PC-3 (cell line): ENCODE measurements at regions not wholly inside any gene's neighbourhood (a gene's known extent, or its start where the extent isn't known, plus 50 kb on each side); places are given as distances from the start of the nearest gene placed in this dataset.

Source experiments
- ATAC-seq: fragments of 200-7000 bp; cut with Tn5 transposase; 2 replicates; pipeline ENCODE4 v1.9.1; 2020; ENCODE audit warnings: mild to moderate bottlenecking, moderate library complexity
- BruUV-seq: library from RNA; stranded (reverse); fragments of 400-500 nt; replicated peaks from 2 replicates; lab custom pipeline; 2021; lab: Mats Ljungman, UMichigan
- CTCF ChIA-PET: fragments of 300-600 bp; sonication (Branson Sonifier 250); formaldehyde crosslinking; loops from one replicate; lab custom pipeline; 2022; ENCODE audit warnings: antibody characterized with exemption; lab: Charles Lee
- POLR2A ChIA-PET: fragments of 300-600 bp; sonication (Branson Sonifier 250); formaldehyde crosslinking; loops from one replicate; lab custom pipeline; 2022; ENCODE audit warnings: antibody characterized with exemption; ENCODE audit not compliant: unreplicated experiment; lab: Charles Lee
- DNase-seq: peaks from one replicate; pipeline ENCODE4 v3.0.0-alpha.2; 2015
- H2AFZ ChIP-seq: fragments of 300-600 bp; sonication (generic); 2 replicates; pipeline ENCODE4 v1.6.0; 2016; ENCODE audit warnings: antibody characterized with exemption, low read length
- H3F3A ChIP-seq: fragments of 300-600 bp; sonication (generic); one replicate; pipeline ENCODE4 v1.6.0; 2017; ENCODE audit warnings: antibody characterized with exemption, low read length, control low read depth, mild to moderate bottlenecking; ENCODE audit not compliant: unreplicated experiment
- H3K27ac ChIP-seq: fragments of 300-600 bp; sonication (generic); 2 replicates; pipeline ENCODE4 v1.5.1; 2016; ENCODE audit warnings: mild to moderate bottlenecking, low read length
- H3K27me3 ChIP-seq: fragments of 300-600 bp; sonication (generic); 2 replicates; pipeline ENCODE4 v1.6.1; 2016; ENCODE audit warnings: low read length, mixed read lengths
- H3K36me3 ChIP-seq: fragments of 300-600 bp; sonication (generic); 2 replicates; pipeline ENCODE4 v1.6.1; 2016; ENCODE audit warnings: low read depth, mixed run types, low read length, mixed read lengths
- H3K4me1 ChIP-seq: fragments of 300-600 bp; sonication (generic); 2 replicates; pipeline ENCODE4 v1.5.1; 2016; ENCODE audit warnings: low read length; ENCODE audit not compliant: insufficient read depth
- H3K4me2 ChIP-seq: fragments of 300-600 bp; sonication (generic); 2 replicates; pipeline ENCODE4 v1.6.0; 2016; ENCODE audit warnings: low read length
- H3K4me3 ChIP-seq: fragments of 300-600 bp; sonication (generic); 2 replicates; pipeline ENCODE4 v1.5.1; 2016; ENCODE audit warnings: mild to moderate bottlenecking, low read length, mixed read lengths
- H3K79me2 ChIP-seq: fragments of 300-600 bp; sonication (generic); 2 replicates; pipeline ENCODE4 v1.6.1; 2017; ENCODE audit warnings: low read length, mixed read lengths
- H3K9ac ChIP-seq: fragments of 300-600 bp; sonication (generic); 2 replicates; pipeline ENCODE4 v1.6.0; 2016; ENCODE audit warnings: mild to moderate bottlenecking, low read length
- H3K9me2 ChIP-seq: fragments of 300-600 bp; sonication (generic); replicated peaks from 2 replicates; pipeline ENCODE4 v1.6.1; 2016; ENCODE audit warnings: mixed run types, low read length, mixed read lengths
- H3K9me3 ChIP-seq: fragments of 300-600 bp; sonication (generic); 2 replicates; pipeline ENCODE4 v1.6.1; 2016; ENCODE audit warnings: low read length, mixed read lengths
- H4K20me1 ChIP-seq: fragments of 300-600 bp; sonication (generic); 2 replicates; pipeline ENCODE4 v1.6.1; 2016; ENCODE audit warnings: low read length, mixed read lengths
- EZH2 ChIP-seq: fragments of 300-600 bp; sonication (generic); IDR thresholded peaks from one replicate; pipeline ENCODE4 v1.6.1; 2017; ENCODE audit warnings: antibody characterized with exemption, mild to moderate bottlenecking, low read length; ENCODE audit not compliant: unreplicated experiment
- EZH2phosphoT487 ChIP-seq: fragments of 300-600 bp; sonication (generic); IDR thresholded peaks from 2 replicates; pipeline ENCODE4 v1.6.1; 2018; ENCODE audit warnings: mild to moderate bottlenecking, antibody characterized with exemption, low read length, borderline replicate concordance
- intact Hi-C: fragments of 100-400 bp; cut with micrococcal nuclease; formaldehyde crosslinking; loops from 2 replicates; pipeline ENCODE4 v1.9.0; 2023
- TF ChIP-seq, protein P1 (sequence below): fragments of 300-600 bp; sonication (generic); conservative IDR thresholded peaks from 2 replicates; pipeline ENCODE4 v1.5.1; 2017; ENCODE audit warnings: antibody characterized with exemption, low read depth, mild to moderate bottlenecking, low read length

DNA sequence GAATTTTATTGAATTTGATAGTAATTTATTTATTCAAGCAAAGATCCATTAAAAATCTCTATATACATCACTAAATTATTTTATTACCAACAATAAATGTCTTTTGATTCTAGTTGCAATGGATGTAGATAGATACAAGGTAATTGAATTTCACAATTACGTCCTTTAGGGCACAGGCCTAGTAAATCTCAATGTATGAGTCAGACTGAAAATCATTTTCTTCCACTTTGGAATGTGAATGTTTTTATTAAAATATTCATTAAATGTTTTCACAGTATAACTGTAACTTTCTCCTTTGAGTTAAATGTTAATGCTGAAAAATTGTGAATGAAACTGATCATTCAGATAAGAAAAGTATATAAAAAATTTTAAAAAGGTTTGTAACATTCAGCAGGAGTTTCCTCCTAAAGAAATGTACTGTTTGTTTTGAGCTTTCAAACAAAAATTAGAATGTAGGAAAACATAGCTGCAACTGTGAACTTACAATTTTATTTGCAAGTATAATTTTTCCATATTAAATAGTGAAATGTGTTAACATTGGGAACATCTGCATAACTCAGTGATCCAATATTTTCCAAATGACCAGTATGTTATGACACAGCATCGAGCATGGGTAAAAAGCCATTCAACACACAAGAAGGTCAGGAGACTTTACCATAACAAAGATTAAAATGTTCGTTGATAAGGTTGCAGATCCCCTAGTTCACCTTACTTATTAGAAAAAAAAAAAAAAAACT, 663.7 kb downstream of the METTL4 start:
- H3K27ac ChIP-seq, result no peak overlapping the region
- no peaks in the 10 kb centered on the region for H3K9me3 ChIP-seq
- H3K4me1 ChIP-seq, result no peaks in the 10 kb centered on the region; the same call in 1 of the 2 replicates
- no peak overlapping the region for H2AFZ ChIP-seq
- DNase-seq (no peak), ATAC-seq (no peak)
- no peak overlapping the region for H3K4me2 ChIP-seq
- no peaks in the 10 kb centered on the region for H3F3A ChIP-seq
- no peaks in the 10 kb centered on the region for H3K36me3 ChIP-seq
- no peak overlapping the region for H3K9ac ChIP-seq
- H3K27me3 ChIP-seq, result no peaks in the 10 kb centered on the region
- BruUV-seq, result no TSS peak
- ChIA-PET POLR2A (no interaction called here), CTCF (no interaction called here)
- H4K20me1 ChIP-seq, result no peaks in the 10 kb centered on the region
- no peaks in the 10 kb centered on the region for H3K79me2 ChIP-seq
- no peak overlapping the region for H3K4me3 ChIP-seq
- no peak for TF ChIP-seq EZH2phosphoT487
- TF ChIP-seq, protein P1, sequence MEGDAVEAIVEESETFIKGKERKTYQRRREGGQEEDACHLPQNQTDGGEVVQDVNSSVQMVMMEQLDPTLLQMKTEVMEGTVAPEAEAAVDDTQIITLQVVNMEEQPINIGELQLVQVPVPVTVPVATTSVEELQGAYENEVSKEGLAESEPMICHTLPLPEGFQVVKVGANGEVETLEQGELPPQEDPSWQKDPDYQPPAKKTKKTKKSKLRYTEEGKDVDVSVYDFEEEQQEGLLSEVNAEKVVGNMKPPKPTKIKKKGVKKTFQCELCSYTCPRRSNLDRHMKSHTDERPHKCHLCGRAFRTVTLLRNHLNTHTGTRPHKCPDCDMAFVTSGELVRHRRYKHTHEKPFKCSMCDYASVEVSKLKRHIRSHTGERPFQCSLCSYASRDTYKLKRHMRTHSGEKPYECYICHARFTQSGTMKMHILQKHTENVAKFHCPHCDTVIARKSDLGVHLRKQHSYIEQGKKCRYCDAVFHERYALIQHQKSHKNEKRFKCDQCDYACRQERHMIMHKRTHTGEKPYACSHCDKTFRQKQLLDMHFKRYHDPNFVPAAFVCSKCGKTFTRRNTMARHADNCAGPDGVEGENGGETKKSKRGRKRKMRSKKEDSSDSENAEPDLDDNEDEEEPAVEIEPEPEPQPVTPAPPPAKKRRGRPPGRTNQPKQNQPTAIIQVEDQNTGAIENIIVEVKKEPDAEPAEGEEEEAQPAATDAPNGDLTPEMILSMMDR, result no peak
- TF ChIP-seq EZH2, result no peak
- no peaks in the 10 kb centered on the region for H3K9me2 ChIP-seq
- intact Hi-C loops, result no loop called here

DNA sequence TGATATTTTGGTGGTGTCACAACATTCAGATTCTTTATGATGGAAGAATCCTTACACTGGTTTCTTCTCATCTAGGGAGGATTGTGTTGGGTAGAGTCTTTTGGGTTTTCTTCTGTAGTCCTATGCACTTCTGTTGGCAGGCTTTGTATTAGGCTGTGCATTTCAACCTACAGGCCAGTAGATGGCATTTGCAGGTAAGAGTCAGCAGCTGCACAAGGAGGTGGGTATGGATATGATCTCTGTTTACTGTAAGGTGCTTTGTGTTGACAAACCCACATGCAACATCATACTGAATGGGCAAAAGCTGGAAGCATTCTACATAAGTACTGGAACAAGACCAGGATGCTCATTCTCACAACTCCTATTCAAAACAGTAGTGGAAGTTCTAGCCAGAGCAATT, 656.8 kb downstream of the METTL4 start:
- CTCF ChIA-PET, result no interaction called here
- Histone ChIP-seq H3K27me3 (no peaks in the 10 kb centered on the region), H3F3A (no peaks in the 10 kb centered on the region), H2AFZ (no peak overlapping the region), H3K4me2 (no peak overlapping the region), H3K79me2 (no peaks in the 10 kb centered on the region), H3K27ac (no peak overlapping the region), H3K4me1 (no peaks in the 10 kb centered on the region), H3K9me3 (0 out of 2 replicates have a peak, but pooled peaks cover 4% of the 10 kb centered on the region), H3K4me3 (no peak overlapping the region), H3K9me2 (no peaks in the 10 kb centered on the region), H3K36me3 (no peaks in the 10 kb centered on the region), H3K9ac (no peak overlapping the region), H4K20me1 (no peaks in the 10 kb centered on the region)
- intact Hi-C loops, result loop anchor here (1.0 to 10.0 kb wide), 3 partner anchors 170 to 632 kb away; no protein-coding TSS in a partner anchor
- ATAC-seq, result peak; percentile 81
- no TSS peak for BruUV-seq
- POLR2A ChIA-PET, result no interaction called here
- TF ChIP-seq, protein P1, result peak; percentile 76
- TF ChIP-seq EZH2, result no peak
- TF ChIP-seq EZH2phosphoT487, result no peak
- DNase-seq, result peak; percentile 56
